HCT116 (cell line): ENCODE measurements at regions not wholly inside any gene's neighbourhood (a gene's known extent, or its start where the extent isn't known, plus 50 kb on each side); places are given as distances from the start of the nearest gene placed in this dataset.

Experiments
- ATAC-seq: fragments of 200-7000 bp; cut with Tn5 transposase; 2 replicates; pipeline ENCODE4 v1.9.1; 2020; ENCODE audit warnings: mild to moderate bottlenecking, moderate library complexity
- BruUV-seq: library from RNA; stranded (reverse); fragments of 400-500 nt; replicated peaks from 2 replicates; lab custom pipeline; 2021; lab: Mats Ljungman, UMichigan
- CTCF ChIA-PET: fragments of 300-600 bp; sonication (Branson Sonifier 250); formaldehyde crosslinking; loops from one replicate; lab custom pipeline; 2021; ENCODE audit warnings: antibody characterized with exemption; lab: Charles Lee
- POLR2A ChIA-PET: fragments of 300-600, 350-600 bp; sonication (Branson Sonifier 250); formaldehyde crosslinking; loops from one replicate; lab custom pipeline; 2021; ENCODE audit warnings: antibody characterized with exemption; lab: Charles Lee
- RAD21 ChIA-PET, 2 experiments: fragments of 300-600 bp; sonication (Branson Sonifier 250); formaldehyde crosslinking; loops; one replicate each; lab custom pipeline; 2023; ENCODE audit warnings: low total read pairs in 2 of 2; ENCODE audit not compliant: uncharacterized antibody in 2 of 2, unreplicated experiment in 2 of 2, low non-redundant PET in 1 of 2; lab: Charles Lee
- DNase-seq: peaks from one replicate; pipeline ENCODE4 v3.0.0-alpha.2; 2010; ENCODE audit warnings: low read depth, low spot score
- H2AFZ ChIP-seq: fragments of 200-600 bp; shearing (Covaris generic), sonication (generic); 2 replicates; pipeline ENCODE4 v1.6.1; 2017; ENCODE audit warnings: low read depth, mixed run types, mixed read lengths, antibody characterized with exemption, low read length; ENCODE audit not compliant: poor library complexity, severe bottlenecking
- H3K27ac ChIP-seq: 2 replicates; pipeline ENCODE4 v1.5.1; 2012; ENCODE audit warnings: low read depth, low read length
- H3K27me3 ChIP-seq: fragments of 200-600 bp; sonication (generic); 2 replicates; pipeline ENCODE4 v1.6.1; 2016; ENCODE audit warnings: mixed run types, low read length, mixed read lengths; ENCODE audit not compliant: insufficient read depth
- H3K36me3 ChIP-seq, 2 experiments: fragments of 200-500 bp in 1 of 2; fragments of 200-600 bp in 1 of 2; sonication (Bioruptor generic) in 1 of 2; sonication (generic) in 1 of 2; 2 replicates each; pipeline versions ENCODE4 v1.5.1 to v1.6.1; 2014 to 2016; ENCODE audit warnings: low read length in 2 of 2, inconsistent platforms in 1 of 2, mixed read lengths in 1 of 2, mixed run types in 1 of 2; ENCODE audit not compliant: insufficient read depth in 2 of 2, control insufficient read depth in 1 of 2
- H3K4me1 ChIP-seq, 2 experiments: fragments of 200-600 bp in 1 of 2; sonication (generic) in 1 of 2; 2 replicates each; pipeline versions ENCODE4 v1.5.1 to v1.6.1; 2012 to 2017; ENCODE audit warnings: low read length in 2 of 2, inconsistent platforms in 1 of 2, mild to moderate bottlenecking in 1 of 2, mixed read lengths in 1 of 2, mixed run types in 1 of 2, moderate library complexity in 1 of 2; ENCODE audit not compliant: insufficient read depth in 2 of 2, control insufficient read depth in 1 of 2
- H3K4me2 ChIP-seq: fragments of 200-600 bp; sonication (generic); 2 replicates; pipeline ENCODE4 v1.6.1; 2017; ENCODE audit warnings: mixed run types, low read length, mixed read lengths
- H3K4me3 ChIP-seq, 2 experiments: fragments of 200-600 bp in 1 of 2; sonication (generic) in 1 of 2; replicated peaks in 1 of 2; 2 replicates each; pipeline ENCODE4 v1.5.1; 2011 to 2016; ENCODE audit warnings: low read length in 2 of 2, control low read depth in 1 of 2, low read depth in 1 of 2, mild to moderate bottlenecking in 1 of 2, mixed read lengths in 1 of 2, mixed run types in 1 of 2
- H3K79me2 ChIP-seq: fragments of 200-600 bp; sonication (generic); 2 replicates; pipeline ENCODE4 v1.6.1; 2017; ENCODE audit warnings: mild to moderate bottlenecking, mixed run types, low read length, moderate library complexity, mixed read lengths; ENCODE audit not compliant: insufficient read depth
- H3K9ac ChIP-seq: fragments of 200-600 bp; sonication (generic); 2 replicates; pipeline ENCODE4 v1.6.1; 2016; ENCODE audit warnings: low read length, mixed read lengths
- H3K9me2 ChIP-seq: fragments of 200-600 bp; sonication (generic), shearing (Covaris generic); 2 replicates; pipeline ENCODE4 v1.6.1; 2017; ENCODE audit warnings: mixed run types, mild to moderate bottlenecking, moderate library complexity; ENCODE audit not compliant: insufficient read depth
- H3K9me3 ChIP-seq, 2 experiments: fragments of 200-500 bp in 1 of 2; fragments of 200-600 bp in 1 of 2; sonication (Bioruptor generic) in 1 of 2; sonication (generic) in 1 of 2; 2 replicates each; pipeline ENCODE4 v1.6.1; 2014 to 2017; ENCODE audit warnings: low read length in 2 of 2, mixed read lengths in 2 of 2, inconsistent platforms in 1 of 2, low read depth in 1 of 2, mild to moderate bottlenecking in 1 of 2, mixed run types in 1 of 2, moderate library complexity in 1 of 2; ENCODE audit not compliant: control insufficient read depth in 1 of 2, insufficient read depth in 1 of 2
- H4K20me1 ChIP-seq: fragments of 200-600 bp; sonication (generic), shearing (Covaris generic); 2 replicates; pipeline ENCODE4 v1.6.1; 2017; ENCODE audit warnings: mixed run types, mild to moderate bottlenecking, moderate library complexity; ENCODE audit not compliant: insufficient read depth
- CEBPB ChIP-seq: IDR thresholded peaks from 2 replicates; pipeline ENCODE4 v1.6.1; 2012; ENCODE audit warnings: low read depth
- CTCF ChIP-seq, 3 experiments: fragments of 200-600 bp in 1 of 3; sonication (generic) in 1 of 3; IDR thresholded peaks in 2 of 3; conservative IDR thresholded peaks in 1 of 3; 2 replicates each; pipeline ENCODE4 v1.5.1; 2012 to 2017; ENCODE audit warnings: low read depth in 2 of 3, low read length in 2 of 3, antibody characterized with exemption in 1 of 3, borderline replicate concordance in 1 of 3, control low read depth in 1 of 3, mild to moderate bottlenecking in 1 of 3, mixed read lengths in 1 of 3, mixed run types in 1 of 3, moderate library complexity in 1 of 3; ENCODE audit not compliant: insufficient read depth in 1 of 3
- ELF1 ChIP-seq: IDR thresholded peaks from 2 replicates; pipeline ENCODE4 v1.6.1; 2012; ENCODE audit warnings: low read depth, borderline replicate concordance
- EZH2 ChIP-seq: fragments of 200-600 bp; sonication (generic); IDR thresholded peaks from 2 replicates; pipeline ENCODE4 v1.6.1; 2017; ENCODE audit warnings: antibody characterized with exemption, mixed run types
- FOSL1 ChIP-seq: IDR thresholded peaks from 2 replicates; pipeline ENCODE4 v1.6.1; 2012; ENCODE audit warnings: low read depth
- JUND ChIP-seq: IDR thresholded peaks from 2 replicates; pipeline ENCODE4 v1.6.1; 2012
- SIN3A ChIP-seq: IDR thresholded peaks from 2 replicates; pipeline ENCODE4 v1.6.1; 2012; ENCODE audit warnings: low read depth
- SP1 ChIP-seq: IDR thresholded peaks from 2 replicates; pipeline ENCODE4 v1.6.1; 2012; ENCODE audit warnings: low read depth
- TCF7L2 ChIP-seq: IDR thresholded peaks from 2 replicates; pipeline ENCODE4 v1.7.0; 2011; ENCODE audit warnings: borderline replicate concordance, inconsistent platforms; ENCODE audit not compliant: insufficient read depth, insufficient read length; ENCODE audit errors: extremely low read depth
- YY1 ChIP-seq: IDR thresholded peaks from 2 replicates; pipeline ENCODE4 v1.6.1; 2011; ENCODE audit warnings: low read length, low read depth, moderate library complexity, mild to moderate bottlenecking; ENCODE audit not compliant: insufficient replicate concordance; ENCODE audit errors: extremely low read depth
- ZBTB33 ChIP-seq: IDR thresholded peaks from 2 replicates; pipeline ENCODE4 v1.6.1; 2011; ENCODE audit warnings: mild to moderate bottlenecking, low read length, moderate library complexity; ENCODE audit not compliant: insufficient replicate concordance; ENCODE audit errors: extremely low read depth
- ZFX ChIP-seq: fragments of 450-650 bp; IDR thresholded peaks from 2 replicates; pipeline ENCODE4 v1.6.1; 2017
- intact Hi-C: fragments of 100-400 bp; cut with micrococcal nuclease; formaldehyde crosslinking; loops from 2 replicates; pipeline ENCODE4 v1.10.0; 2022

GRCh38 chr6:50527985-50528384 is 185.3 kb upstream of the TFAP2D start:
- H3K36me3 ChIP-seq: no peaks in the 10 kb centered on the region
- POLR2A ChIA-PET: no interaction called here
- H3K9me2 ChIP-seq: no peaks in the 10 kb centered on the region

DNA sequence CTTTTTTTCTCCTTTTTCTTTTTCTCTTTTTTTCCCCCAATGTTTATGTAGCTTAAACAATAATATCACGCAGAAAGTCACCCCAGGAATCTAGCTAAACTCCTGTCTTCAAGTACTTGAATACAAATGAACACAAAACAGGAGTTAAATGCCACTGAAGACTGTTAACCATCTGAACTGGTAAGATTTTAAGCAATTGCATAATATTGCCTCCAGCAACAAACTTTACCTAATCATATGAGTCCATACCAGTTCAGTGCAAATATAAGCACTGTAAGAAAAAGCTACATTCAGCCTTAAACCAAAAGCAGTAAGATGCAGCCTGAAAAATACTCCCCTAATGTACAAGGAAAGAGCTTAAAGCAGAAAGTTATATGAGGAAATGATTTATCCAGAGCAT is 173.9 kb upstream of the TFAP2D start:
- Histone ChIP-seq H4K20me1 (no peaks in the 10 kb centered on the region), H3K27me3 (no peaks in the 10 kb centered on the region), H3K9ac (no peak overlapping the region), H3K4me3 (no peak overlapping the region), H3K4me1 (no peaks in the 10 kb centered on the region), H3K4me2 (no peak overlapping the region), H3K9me3 (peaks cover 0 to 19% of the 10 kb centered on the region in 2 experiments; a peak in 2 of 4 replicates)
- CTCF ChIA-PET: no interaction called here
- BruUV-seq: no TSS peak
- intact Hi-C loops: no loop called here
- no peak for ATAC-seq
- TF ChIP-seq FOSL1 (no peak), CEBPB (no peak), ELF1 (no peak), ZFX (no peak), JUND (no peak), ZBTB33 (no peak)
- TF ChIP-seq, all 23 proteins: peak for 0
- Histone ChIP-seq H2AFZ (no peak overlapping the region), H3K27ac (no peak overlapping the region), H3K36me3 (no peaks in the 10 kb centered on the region), H3K79me2 (no peaks in the 10 kb centered on the region), H3K9me2 (no peaks in the 10 kb centered on the region)
- POLR2A ChIA-PET: no interaction called here
- RAD21 ChIA-PET: no interaction called here
- no peak for DNase-seq

More at GRCh38 chr6:50527985-50528384, 185.3 kb upstream of the TFAP2D start:
- H3K9ac ChIP-seq: no peak overlapping the region
- no peak overlapping the region for H3K4me3 ChIP-seq
- RAD21 ChIA-PET: no interaction called here
- no peaks in the 10 kb centered on the region for H3K4me1 ChIP-seq
- no peak for ATAC-seq
- no peaks in the 10 kb centered on the region for H4K20me1 ChIP-seq
- no peaks in the 10 kb centered on the region for H3K27me3 ChIP-seq
- peaks cover 6 to 20% of the 10 kb centered on the region in 2 experiments; a peak in 2 of 4 replicates for H3K9me3 ChIP-seq
- no TSS peak for BruUV-seq
- intact Hi-C loops: no loop called here
- TF ChIP-seq SP1 (no peak), FOSL1 (no peak), SIN3A (no peak), TCF7L2 (no peak), EZH2 (no peak), JUND (no peak), YY1 (no peak), CTCF (IDR thresholded peaks at IDR 0.05 in 2 of 3, conservative IDR thresholded peaks at IDR 0.05 in 1 of 3; ENCODE audit: borderline replicate concordance in 1 of 3, insufficient read depth in 1 of 3, low read depth in 2 of 3, low read length in 2 of 3) (no peak)
- no peak overlapping the region for H2AFZ ChIP-seq
- CTCF ChIA-PET: no interaction called here
- H3K4me2 ChIP-seq: no peak overlapping the region
- no peak for DNase-seq
- no peaks in the 10 kb centered on the region for H3K79me2 ChIP-seq
- H3K27ac ChIP-seq: no peak overlapping the region
